ENCODE measurements at regions not wholly inside any gene's neighbourhood (a gene's known extent, or its start where the extent isn't known, plus 50 kb on each side); places are given as distances from the start of the nearest gene placed in this dataset.

DNA sequence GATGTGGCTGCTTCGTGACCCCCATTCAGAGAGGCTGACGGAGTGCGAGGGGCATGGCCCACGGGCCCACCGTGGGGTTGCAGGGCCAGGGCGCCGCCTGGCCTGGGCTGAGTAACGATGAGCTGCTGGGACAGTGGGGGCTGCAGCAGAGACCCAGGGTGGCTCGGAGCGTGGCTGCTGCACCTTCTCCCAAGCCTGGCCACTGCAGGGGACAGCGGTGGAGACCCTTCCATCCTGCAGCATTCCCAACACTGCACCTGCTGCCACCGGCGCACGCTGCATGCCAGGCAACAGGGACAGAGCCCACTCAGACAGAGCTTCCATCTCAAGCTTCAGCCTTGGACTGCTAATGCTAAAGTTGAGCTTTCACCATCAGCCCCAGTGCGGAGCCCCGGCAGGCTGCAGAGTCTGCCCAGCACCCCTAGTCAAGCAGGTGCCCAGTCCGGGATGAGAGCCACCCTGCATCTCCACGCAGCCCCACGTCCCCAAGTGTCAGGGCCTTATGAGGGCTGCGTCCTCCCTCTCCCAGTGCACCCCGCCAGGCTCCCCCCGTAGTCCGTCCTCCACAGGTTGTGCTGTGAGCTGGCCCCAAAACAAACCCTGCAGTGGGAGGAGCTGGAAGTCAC is 89.4 kb upstream of the AFDN start:
- TF ChIP-seq, protein P1, sequence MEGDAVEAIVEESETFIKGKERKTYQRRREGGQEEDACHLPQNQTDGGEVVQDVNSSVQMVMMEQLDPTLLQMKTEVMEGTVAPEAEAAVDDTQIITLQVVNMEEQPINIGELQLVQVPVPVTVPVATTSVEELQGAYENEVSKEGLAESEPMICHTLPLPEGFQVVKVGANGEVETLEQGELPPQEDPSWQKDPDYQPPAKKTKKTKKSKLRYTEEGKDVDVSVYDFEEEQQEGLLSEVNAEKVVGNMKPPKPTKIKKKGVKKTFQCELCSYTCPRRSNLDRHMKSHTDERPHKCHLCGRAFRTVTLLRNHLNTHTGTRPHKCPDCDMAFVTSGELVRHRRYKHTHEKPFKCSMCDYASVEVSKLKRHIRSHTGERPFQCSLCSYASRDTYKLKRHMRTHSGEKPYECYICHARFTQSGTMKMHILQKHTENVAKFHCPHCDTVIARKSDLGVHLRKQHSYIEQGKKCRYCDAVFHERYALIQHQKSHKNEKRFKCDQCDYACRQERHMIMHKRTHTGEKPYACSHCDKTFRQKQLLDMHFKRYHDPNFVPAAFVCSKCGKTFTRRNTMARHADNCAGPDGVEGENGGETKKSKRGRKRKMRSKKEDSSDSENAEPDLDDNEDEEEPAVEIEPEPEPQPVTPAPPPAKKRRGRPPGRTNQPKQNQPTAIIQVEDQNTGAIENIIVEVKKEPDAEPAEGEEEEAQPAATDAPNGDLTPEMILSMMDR (IDR thresholded peaks at IDR 0.05) = no peak
- TF ChIP-seq POLR2A (IDR thresholded peaks at IDR 0.05) = no peak

Measured in lower leg skin (tissue), 3 donors.